ENCODE measurements at regions not wholly inside any gene's neighbourhood (a gene's known extent, or its start where the extent isn't known, plus 50 kb on each side); places are given as distances from the start of the nearest gene placed in this dataset.

DNA sequence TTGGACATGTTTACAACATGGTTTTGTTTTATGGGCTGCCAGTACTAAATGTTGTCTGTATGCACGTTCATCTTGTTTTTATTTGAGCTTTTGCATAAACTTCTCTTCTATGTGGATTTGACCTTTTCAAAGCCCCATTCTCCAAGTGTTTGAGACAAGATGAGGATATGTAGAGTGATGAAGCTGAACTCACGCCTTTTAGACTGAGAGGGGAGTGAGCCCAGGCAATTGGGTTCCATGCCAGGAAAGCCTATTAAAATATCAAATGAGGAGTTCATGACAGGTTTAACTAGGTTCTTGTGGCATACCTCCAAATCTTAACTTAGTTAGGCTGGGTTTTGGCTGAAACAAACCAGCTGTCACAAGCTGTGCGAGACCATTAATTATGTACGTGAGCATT is 170.4 kb upstream of the LDB2 start:
- Histone ChIP-seq H3K36me3 (ENCODE audit: control insufficient read depth, insufficient read depth, low read length) (no peaks in the 10 kb centered on the region), H3K4me3 (ENCODE audit: insufficient read depth, low read depth, low read length) (no peak overlapping the region), H3K9me3 (ENCODE audit: control insufficient read depth, low read length) (no peaks in the 10 kb centered on the region), H3K4me1 (ENCODE audit: control insufficient read depth, insufficient read depth, low read length) (no peaks in the 10 kb centered on the region), H3K27me3 (ENCODE audit: control insufficient read depth, insufficient read depth, low read length, poor library complexity, severe bottlenecking) (no peaks in the 10 kb centered on the region), H3K27ac (ENCODE audit: insufficient read depth, low read depth, low read length, poor library complexity, severe bottlenecking) (no peak overlapping the region)
- WGBS, 2 experiments, result 94 to 95% methylated on average over 4 of the region's 4 CpGs

DNA sequence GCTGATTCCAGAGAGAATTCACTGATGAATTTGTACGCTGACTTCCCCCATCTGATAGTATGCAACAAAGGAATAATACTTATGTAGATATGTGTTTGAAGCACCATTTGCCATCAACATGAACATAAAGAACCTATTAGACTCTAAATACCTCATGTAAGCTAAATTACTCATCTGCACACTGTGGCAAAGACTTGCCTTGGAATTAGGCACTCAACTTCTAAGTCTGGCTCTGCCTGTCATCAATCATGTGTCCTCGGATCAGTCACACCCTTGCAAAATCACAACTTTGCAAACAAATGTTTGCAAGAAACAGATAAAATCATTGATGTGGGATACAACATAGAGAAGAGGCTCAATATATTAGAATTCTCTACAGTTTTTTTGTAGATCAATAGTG is 169.9 kb upstream of the LDB2 start:
- Histone ChIP-seq H3K36me3 (ENCODE audit: control insufficient read depth, insufficient read depth, low read length) (no peaks in the 10 kb centered on the region), H3K9me3 (ENCODE audit: control insufficient read depth, low read length) (no peaks in the 10 kb centered on the region), H3K4me1 (ENCODE audit: control insufficient read depth, insufficient read depth, low read length) (no peaks in the 10 kb centered on the region), H3K27ac (ENCODE audit: insufficient read depth, low read depth, low read length, poor library complexity, severe bottlenecking) (no peak overlapping the region), H3K27me3 (ENCODE audit: control insufficient read depth, insufficient read depth, low read length, poor library complexity, severe bottlenecking) (no peaks in the 10 kb centered on the region), H3K4me3 (ENCODE audit: insufficient read depth, low read depth, low read length) (no peak overlapping the region)
- 82 to 93% methylated on average over 2 of the region's 2 CpGs for WGBS, 2 experiments

GRCh38 chr4:17066972-17067371 is 168.5 kb upstream of the LDB2 start:
- Histone ChIP-seq H3K9me3 (ENCODE audit: control insufficient read depth, low read length) (no peaks in the 10 kb centered on the region), H3K4me1 (ENCODE audit: control insufficient read depth, insufficient read depth, low read length) (no peaks in the 10 kb centered on the region), H3K36me3 (ENCODE audit: control insufficient read depth, insufficient read depth, low read length) (no peaks in the 10 kb centered on the region), H3K27me3 (ENCODE audit: control insufficient read depth, insufficient read depth, low read length, poor library complexity, severe bottlenecking) (no peaks in the 10 kb centered on the region), H3K4me3 (ENCODE audit: insufficient read depth, low read depth, low read length) (no peak overlapping the region), H3K27ac (ENCODE audit: insufficient read depth, low read depth, low read length, poor library complexity, severe bottlenecking) (no peak overlapping the region)
- 75 to 76% methylated on average over 3 of the region's 4 CpGs for WGBS, 2 experiments

- Histone ChIP-seq H3K27me3 (ENCODE audit: control insufficient read depth, insufficient read depth, low read length, poor library complexity, severe bottlenecking) (no peaks in the 10 kb centered on the region), H3K27ac (ENCODE audit: insufficient read depth, low read depth, low read length, poor library complexity, severe bottlenecking) (no peak overlapping the region), H3K9me3 (ENCODE audit: control insufficient read depth, low read length) (no peaks in the 10 kb centered on the region), H3K4me3 (ENCODE audit: insufficient read depth, low read depth, low read length) (no peak overlapping the region), H3K36me3 (ENCODE audit: control insufficient read depth, insufficient read depth, low read length) (no peaks in the 10 kb centered on the region), H3K4me1 (ENCODE audit: control insufficient read depth, insufficient read depth, low read length) (no peaks in the 10 kb centered on the region)
- 75 to 78% methylated on average over 1 of the region's 1 CpG for WGBS, 2 experiments
Measured at GRCh38 chr4:17066236-17066635, 167.8 kb upstream of the LDB2 start.

DNA sequence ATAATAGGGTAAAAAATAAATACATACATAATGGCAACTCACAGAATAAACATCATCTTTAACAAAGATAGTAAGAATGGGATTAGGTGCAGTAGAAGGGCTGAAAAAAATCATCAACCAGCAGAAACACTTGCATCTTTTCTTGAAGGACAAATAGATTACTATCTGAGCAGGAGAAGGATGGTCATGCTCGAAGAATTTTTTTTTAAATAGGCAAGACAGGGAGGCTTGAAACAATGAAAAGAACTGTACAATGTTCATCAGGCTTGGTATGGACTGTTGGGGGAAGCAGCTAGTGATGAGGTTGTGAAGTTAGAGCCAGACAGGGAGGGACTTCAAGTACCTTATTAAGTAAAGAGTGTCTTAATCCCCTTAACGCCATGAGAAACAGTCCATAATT is 167.4 kb upstream of the LDB2 start:
- Histone ChIP-seq H3K27ac (ENCODE audit: insufficient read depth, low read depth, low read length, poor library complexity, severe bottlenecking) (no peak overlapping the region), H3K36me3 (ENCODE audit: control insufficient read depth, insufficient read depth, low read length) (no peaks in the 10 kb centered on the region), H3K9me3 (ENCODE audit: control insufficient read depth, low read length) (no peaks in the 10 kb centered on the region), H3K4me1 (ENCODE audit: control insufficient read depth, insufficient read depth, low read length) (no peaks in the 10 kb centered on the region), H3K4me3 (ENCODE audit: insufficient read depth, low read depth, low read length) (no peak overlapping the region), H3K27me3 (ENCODE audit: control insufficient read depth, insufficient read depth, low read length, poor library complexity, severe bottlenecking) (no peaks in the 10 kb centered on the region)
- 95 to 98% methylated on average over 1 of the region's 2 CpGs for WGBS, 2 experiments

DNA sequence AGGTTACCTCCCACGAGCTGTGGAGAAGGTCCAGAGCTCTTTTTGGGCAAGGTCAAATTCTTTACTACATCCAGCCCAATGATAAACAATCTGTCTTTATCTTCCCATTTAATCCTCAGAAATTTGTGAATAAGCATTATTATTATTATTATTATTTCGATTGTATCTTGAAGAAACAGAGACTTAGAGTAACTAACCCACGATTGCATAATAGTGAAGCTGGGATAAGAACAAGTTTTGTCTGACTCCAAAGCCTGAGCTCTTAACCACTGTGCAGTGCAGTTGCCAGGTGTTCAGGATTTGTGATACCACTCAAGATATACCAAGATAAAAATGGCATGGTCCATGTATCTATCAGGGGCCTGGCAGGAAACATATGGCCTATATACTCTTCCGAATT is 166.5 kb upstream of the LDB2 start:
- no peaks in the 10 kb centered on the region for H3K9me3 ChIP-seq (ENCODE audit: control insufficient read depth, low read length)
- no peak overlapping the region for H3K4me3 ChIP-seq (ENCODE audit: insufficient read depth, low read depth, low read length)
- WGBS, 2 experiments, result 95 to 100% methylated on average over 4 of the region's 4 CpGs
- no peak overlapping the region for H3K27ac ChIP-seq (ENCODE audit: insufficient read depth, low read depth, low read length, poor library complexity, severe bottlenecking)
- H3K27me3 ChIP-seq (ENCODE audit: control insufficient read depth, insufficient read depth, low read length, poor library complexity, severe bottlenecking), result no peaks in the 10 kb centered on the region
- H3K36me3 ChIP-seq (ENCODE audit: control insufficient read depth, insufficient read depth, low read length), result no peaks in the 10 kb centered on the region
- no peaks in the 10 kb centered on the region for H3K4me1 ChIP-seq (ENCODE audit: control insufficient read depth, insufficient read depth, low read length)

DNA sequence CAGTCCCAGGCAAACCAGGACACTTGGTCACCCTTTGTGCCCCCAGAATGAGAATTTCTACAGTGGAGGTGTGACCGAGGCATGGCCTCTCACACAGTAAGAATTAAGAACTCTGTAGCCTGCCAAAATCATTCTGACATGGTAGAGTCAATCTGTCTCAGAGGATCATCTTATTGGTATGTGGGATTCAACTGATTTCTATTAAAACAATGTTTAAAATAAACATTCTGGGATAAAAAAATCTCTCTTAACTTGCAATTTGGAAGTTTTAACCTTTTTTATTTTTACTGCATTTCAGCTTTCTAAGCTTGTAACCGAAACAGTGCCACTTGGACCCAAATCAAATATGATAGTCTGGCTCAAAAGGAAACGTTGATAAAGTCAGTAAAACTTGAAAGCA is 165.4 kb upstream of the LDB2 start:
- no peak overlapping the region for H3K27ac ChIP-seq (ENCODE audit: insufficient read depth, low read depth, low read length, poor library complexity, severe bottlenecking)
- H3K4me3 ChIP-seq (ENCODE audit: insufficient read depth, low read depth, low read length), result no peak overlapping the region
- no peaks in the 10 kb centered on the region for H3K9me3 ChIP-seq (ENCODE audit: control insufficient read depth, low read length)
- no peaks in the 10 kb centered on the region for H3K4me1 ChIP-seq (ENCODE audit: control insufficient read depth, insufficient read depth, low read length)
- WGBS, 2 experiments, result 95 to 97% methylated on average over 3 of the region's 3 CpGs
- no peaks in the 10 kb centered on the region for H3K36me3 ChIP-seq (ENCODE audit: control insufficient read depth, insufficient read depth, low read length)
- H3K27me3 ChIP-seq (ENCODE audit: control insufficient read depth, insufficient read depth, low read length, poor library complexity, severe bottlenecking), result no peaks in the 10 kb centered on the region

- Histone ChIP-seq H3K4me3 (ENCODE audit: insufficient read depth, low read depth, low read length) (no peak overlapping the region), H3K27ac (ENCODE audit: insufficient read depth, low read depth, low read length, poor library complexity, severe bottlenecking) (no peak overlapping the region), H3K36me3 (ENCODE audit: control insufficient read depth, insufficient read depth, low read length) (no peaks in the 10 kb centered on the region), H3K27me3 (ENCODE audit: control insufficient read depth, insufficient read depth, low read length, poor library complexity, severe bottlenecking) (no peaks in the 10 kb centered on the region), H3K4me1 (ENCODE audit: control insufficient read depth, insufficient read depth, low read length) (no peaks in the 10 kb centered on the region), H3K9me3 (ENCODE audit: control insufficient read depth, low read length) (no peaks in the 10 kb centered on the region)
- 94 to 98% methylated on average over 4 of the region's 4 CpGs for WGBS, 2 experiments
Measured at GRCh38 chr4:17060230-17060629, 161.8 kb upstream of the LDB2 start.

DNA sequence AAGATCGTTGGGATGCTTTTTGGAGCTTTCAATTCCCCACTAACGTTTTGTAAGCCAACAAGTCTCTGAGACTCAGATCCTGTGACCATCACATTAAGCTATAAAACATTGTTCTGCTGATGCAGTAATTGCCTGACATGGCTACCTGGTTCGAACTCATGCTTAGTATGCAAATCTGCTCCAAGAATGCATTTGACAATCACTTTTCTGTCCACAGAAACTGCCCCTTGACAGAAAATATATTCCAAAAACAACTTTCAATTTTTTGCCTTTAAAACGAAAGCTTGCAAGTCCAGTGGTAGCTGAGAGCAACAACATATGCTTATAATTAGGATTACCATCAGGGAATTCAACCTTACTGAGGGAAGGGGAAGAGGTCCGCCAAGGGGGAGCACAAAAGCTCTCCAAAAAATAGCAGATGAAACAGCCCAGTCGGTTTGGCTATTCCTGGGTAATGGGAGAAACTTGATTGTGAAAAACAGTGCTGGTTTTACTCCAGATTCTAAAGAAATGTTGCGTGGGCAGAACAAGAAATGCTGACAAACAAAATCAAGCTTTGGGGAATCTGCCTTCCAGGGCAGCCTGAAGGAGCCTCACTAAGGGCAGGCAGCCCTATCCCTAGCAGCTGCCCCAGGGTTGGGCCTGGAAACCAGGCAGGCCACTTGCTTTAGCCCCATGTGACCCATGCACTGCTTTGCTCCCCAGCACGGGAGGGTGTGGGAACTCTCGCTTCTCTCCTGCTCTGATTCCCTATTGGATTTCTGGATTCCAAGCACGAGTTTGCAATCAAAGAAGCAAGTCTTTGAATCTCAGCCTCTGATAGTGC is 160.7 kb upstream of the LDB2 start:
- Histone ChIP-seq H3K36me3 (ENCODE audit: control insufficient read depth, insufficient read depth, low read length) (no peaks in the 10 kb centered on the region), H3K9me3 (ENCODE audit: control insufficient read depth, low read length) (no peaks in the 10 kb centered on the region), H3K27ac (ENCODE audit: insufficient read depth, low read depth, low read length, poor library complexity, severe bottlenecking) (no peak overlapping the region), H3K4me3 (ENCODE audit: insufficient read depth, low read depth, low read length) (no peak overlapping the region), H3K27me3 (ENCODE audit: control insufficient read depth, insufficient read depth, low read length, poor library complexity, severe bottlenecking) (no peaks in the 10 kb centered on the region), H3K4me1 (ENCODE audit: control insufficient read depth, insufficient read depth, low read length) (no peaks in the 10 kb centered on the region)
- 87 to 91% methylated on average over 10 of the region's 10 CpGs for WGBS, 2 experiments

DNA sequence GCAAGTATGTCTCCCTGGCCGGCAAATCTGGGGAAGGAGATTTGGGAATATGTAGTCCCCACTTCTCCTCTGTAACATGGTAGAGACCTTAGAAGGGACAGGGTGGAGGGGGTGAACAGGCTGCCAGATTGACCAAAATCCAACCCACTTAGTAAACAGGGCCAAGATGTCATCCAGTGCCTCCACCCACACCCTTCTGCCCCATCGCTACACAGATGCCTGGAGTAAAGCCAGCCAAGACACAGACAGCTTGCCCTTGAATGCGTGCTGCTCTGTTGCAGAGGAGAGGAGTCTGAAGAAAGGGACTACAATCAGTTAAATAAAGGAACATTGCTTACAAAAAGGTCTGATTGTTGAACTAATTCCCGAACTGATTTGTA is 160.1 kb upstream of the LDB2 start:
- 93 to 94% methylated on average over 3 to 4 of the region's 4 CpGs for WGBS, 2 experiments

DNA sequence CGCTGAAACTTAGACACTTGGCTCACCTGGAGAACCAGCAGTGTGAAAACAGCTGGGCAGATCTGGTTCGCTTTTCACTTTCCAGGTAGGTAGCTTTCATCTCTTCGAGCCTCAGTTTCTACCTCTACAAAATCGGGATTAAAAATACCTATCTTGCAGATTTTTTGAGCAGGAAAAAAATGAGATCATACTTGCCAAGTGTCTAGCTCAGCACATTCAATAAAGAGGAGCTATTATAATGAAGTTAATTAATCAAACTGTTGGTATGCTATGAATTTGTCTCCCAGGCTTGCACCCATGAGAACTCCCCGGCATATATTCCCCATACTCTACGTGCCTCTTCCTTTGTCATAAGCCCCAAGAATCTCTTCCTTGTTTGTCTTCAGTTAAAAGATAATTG is 158.6 kb upstream of the LDB2 start:
- Histone ChIP-seq H3K27ac (ENCODE audit: insufficient read depth, low read depth, low read length, poor library complexity, severe bottlenecking) (no peak overlapping the region), H3K4me3 (ENCODE audit: insufficient read depth, low read depth, low read length) (no peak overlapping the region), H3K4me1 (ENCODE audit: control insufficient read depth, insufficient read depth, low read length) (no peaks in the 10 kb centered on the region), H3K36me3 (ENCODE audit: control insufficient read depth, insufficient read depth, low read length) (no peaks in the 10 kb centered on the region), H3K9me3 (ENCODE audit: control insufficient read depth, low read length) (no peaks in the 10 kb centered on the region), H3K27me3 (ENCODE audit: control insufficient read depth, insufficient read depth, low read length, poor library complexity, severe bottlenecking) (no peaks in the 10 kb centered on the region)
- WGBS, 2 experiments, result 97 to 99% methylated on average over 4 to 6 of the region's 6 CpGs

More for the DNA sequence above, 160.1 kb upstream of the LDB2 start:
- Histone ChIP-seq H3K36me3 (ENCODE audit: control insufficient read depth, insufficient read depth, low read length) (no peaks in the 10 kb centered on the region), H3K4me3 (ENCODE audit: insufficient read depth, low read depth, low read length) (no peak overlapping the region), H3K27ac (ENCODE audit: insufficient read depth, low read depth, low read length, poor library complexity, severe bottlenecking) (no peak overlapping the region), H3K9me3 (ENCODE audit: control insufficient read depth, low read length) (no peaks in the 10 kb centered on the region), H3K4me1 (ENCODE audit: control insufficient read depth, insufficient read depth, low read length) (no peaks in the 10 kb centered on the region), H3K27me3 (ENCODE audit: control insufficient read depth, insufficient read depth, low read length, poor library complexity, severe bottlenecking) (no peaks in the 10 kb centered on the region)

Data from ectodermal cell (in vitro differentiated cells).